ENCODE measurements at regions not wholly inside any gene's neighbourhood (a gene's known extent, or its start where the extent isn't known, plus 50 kb on each side); places are given as distances from the start of the nearest gene placed in this dataset.

GRCh38 chr6:50116797-50117542, 67.2 kb upstream of the DEFB112 start:
- TF ChIP-seq TOX (CRISPR knock-in tag; IDR thresholded peaks at IDR 0.05; ENCODE audit: borderline replicate concordance): no peak
- no peak for TF ChIP-seq PATZ1 (CRISPR knock-in tag; IDR thresholded peaks at IDR 0.05; ENCODE audit: borderline replicate concordance)
- no peak for TF ChIP-seq TCF4 (CRISPR knock-in tag; IDR thresholded peaks at IDR 0.05; ENCODE audit: borderline replicate concordance)
- no peak for TF ChIP-seq BACH2 (CRISPR knock-in tag; IDR thresholded peaks at IDR 0.05; ENCODE audit: borderline replicate concordance)
- TF ChIP-seq RARB (CRISPR knock-in tag; IDR thresholded peaks at IDR 0.05): no peak
- no peak for TF ChIP-seq ARNTL (CRISPR knock-in tag; IDR thresholded peaks at IDR 0.05; ENCODE audit: borderline replicate concordance, low read depth)
- TF ChIP-seq, protein P1, sequence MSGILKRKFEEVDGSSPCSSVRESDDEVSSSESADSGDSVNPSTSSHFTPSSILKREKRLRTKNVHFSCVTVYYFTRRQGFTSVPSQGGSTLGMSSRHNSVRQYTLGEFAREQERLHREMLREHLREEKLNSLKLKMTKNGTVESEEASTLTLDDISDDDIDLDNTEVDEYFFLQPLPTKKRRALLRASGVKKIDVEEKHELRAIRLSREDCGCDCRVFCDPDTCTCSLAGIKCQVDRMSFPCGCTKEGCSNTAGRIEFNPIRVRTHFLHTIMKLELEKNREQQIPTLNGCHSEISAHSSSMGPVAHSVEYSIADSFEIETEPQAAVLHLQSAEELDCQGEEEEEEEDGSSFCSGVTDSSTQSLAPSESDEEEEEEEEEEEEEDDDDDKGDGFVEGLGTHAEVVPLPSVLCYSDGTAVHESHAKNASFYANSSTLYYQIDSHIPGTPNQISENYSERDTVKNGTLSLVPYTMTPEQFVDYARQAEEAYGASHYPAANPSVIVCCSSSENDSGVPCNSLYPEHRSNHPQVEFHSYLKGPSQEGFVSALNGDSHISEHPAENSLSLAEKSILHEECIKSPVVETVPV (CRISPR knock-in tag; IDR thresholded peaks at IDR 0.05): no peak
- no peak for TF ChIP-seq ZFP30 (CRISPR knock-in tag; IDR thresholded peaks at IDR 0.05)
- TF ChIP-seq ZNF70 (CRISPR knock-in tag; IDR thresholded peaks at IDR 0.05): no peak
- no peak for TF ChIP-seq CSDC2 (CRISPR knock-in tag; IDR thresholded peaks at IDR 0.05)
- TF ChIP-seq PPARA (CRISPR knock-in tag; IDR thresholded peaks at IDR 0.05; ENCODE audit: borderline replicate concordance): no peak

Data from SK-N-SH treated with all-trans-retinoic acid at 6 μM for 48 hours (cell line).